Keratinocyte (primary cell): ENCODE measurements at regions not wholly inside any gene's neighbourhood (a gene's known extent, or its start where the extent isn't known, plus 50 kb on each side); places are given as distances from the start of the nearest gene placed in this dataset.

Source experiments
- DNase-seq: peaks from one replicate; pipeline ENCODE4 v3.0.0-alpha.2; 2011; ENCODE audit warnings: low read depth, missing footprints, low spot score
- FAIRE-seq: peaks from 2 replicates; lab custom pipeline; 2011; peaks lifted over from hg19 to GRCh38; lab: Jason Lieb, UNC
- H2AFZ ChIP-seq: 2 replicates; pipeline ENCODE4 v1.6.0; 2012; ENCODE audit warnings: low read length, control low read depth, inconsistent platforms; ENCODE audit not compliant: control insufficient read depth
- H3K27ac ChIP-seq: 2 replicates; pipeline ENCODE4 v1.5.1; 2011; ENCODE audit warnings: low read length; ENCODE audit not compliant: control insufficient read depth, insufficient read depth
- H3K27me3 ChIP-seq: 3 replicates; pipeline ENCODE4 v1.6.0; 2011; ENCODE audit warnings: low read length; ENCODE audit not compliant: control insufficient read depth, insufficient read depth; ENCODE audit errors: extremely low read depth
- H3K36me3 ChIP-seq, 2 experiments: 2 replicates in 1 of 2; 3 replicates in 1 of 2; pipeline ENCODE4 v1.5.1; 2011; ENCODE audit warnings: low read length in 2 of 2, mild to moderate bottlenecking in 1 of 2; ENCODE audit not compliant: control insufficient read depth in 2 of 2, insufficient read depth in 2 of 2; ENCODE audit errors: extremely low read depth in 1 of 2
- H3K4me1 ChIP-seq: 3 replicates; pipeline ENCODE4 v1.5.1; 2011; ENCODE audit warnings: low read length; ENCODE audit not compliant: control insufficient read depth, insufficient read depth; ENCODE audit errors: extremely low read depth
- H3K4me2 ChIP-seq: 3 replicates; pipeline ENCODE4 v1.6.0; 2011; ENCODE audit warnings: low read depth, low read length; ENCODE audit not compliant: control insufficient read depth, insufficient read depth; ENCODE audit errors: extremely low read depth
- H3K4me3 ChIP-seq, 3 experiments: fragments of 200-600 bp in 1 of 3; sonication (generic) in 1 of 3; 2 replicates in 2 of 3; 3 replicates in 1 of 3; pipeline ENCODE4 v1.5.1; 2011 to 2016; ENCODE audit warnings: low read length in 3 of 3, mild to moderate bottlenecking in 3 of 3, control low read depth in 2 of 3, inconsistent platforms in 1 of 3, low read depth in 1 of 3, mixed read lengths in 1 of 3, mixed run types in 1 of 3, moderate library complexity in 1 of 3; ENCODE audit not compliant: control insufficient read depth in 2 of 3, insufficient read depth in 2 of 3; ENCODE audit errors: extremely low read depth in 1 of 3
- H3K79me2 ChIP-seq: 2 replicates; pipeline ENCODE4 v1.6.0; 2012; ENCODE audit warnings: low read length; ENCODE audit not compliant: control insufficient read depth, insufficient read depth
- H3K9ac ChIP-seq: 3 replicates; pipeline ENCODE4 v1.6.0; 2011; ENCODE audit warnings: low read length; ENCODE audit not compliant: control insufficient read depth, insufficient read depth; ENCODE audit errors: extremely low read depth
- H3K9me1 ChIP-seq: 3 replicates; pipeline ENCODE4 v1.6.0; 2011; ENCODE audit warnings: low read length; ENCODE audit not compliant: control insufficient read depth, insufficient read depth; ENCODE audit errors: extremely low read depth
- H3K9me3 ChIP-seq: 2 replicates; pipeline ENCODE4 v1.5.1; 2012; ENCODE audit warnings: low read depth, low read length; ENCODE audit not compliant: control insufficient read depth
- H4K20me1 ChIP-seq: 3 replicates; pipeline ENCODE4 v1.6.0; 2011; ENCODE audit warnings: low read length; ENCODE audit not compliant: control insufficient read depth, insufficient read depth; ENCODE audit errors: extremely low read depth
- EZH2 ChIP-seq: IDR thresholded peaks from one replicate; pipeline ENCODE4 v1.6.1; 2012; ENCODE audit warnings: inconsistent platforms, mild to moderate bottlenecking, low read length, moderate library complexity
- dilution Hi-C: fragments of 300-500 bp; cut with MboI; formaldehyde crosslinking; loops from one replicate; pipeline ENCODE4 v1.7.0; 2020; ENCODE audit warnings: low sequenced_read_pairs; ENCODE audit not compliant: extremely low pct_ligation_motif_present
- TF ChIP-seq, protein P1 (sequence below), 3 experiments: IDR thresholded peaks in 1 of 3; conservative IDR thresholded peaks in 1 of 3; optimal IDR thresholded peaks in 1 of 3; 2 replicates in 2 of 3; 3 replicates in 1 of 3; pipeline versions ENCODE3 to v1.5.1; 2011; ENCODE audit warnings: low read length in 3 of 3, mild to moderate bottlenecking in 3 of 3, moderate library complexity in 2 of 3, control low read depth in 1 of 3, inconsistent platforms in 1 of 3; ENCODE audit not compliant: insufficient read depth in 2 of 3; ENCODE audit errors: extremely low read depth in 1 of 3

DNA sequence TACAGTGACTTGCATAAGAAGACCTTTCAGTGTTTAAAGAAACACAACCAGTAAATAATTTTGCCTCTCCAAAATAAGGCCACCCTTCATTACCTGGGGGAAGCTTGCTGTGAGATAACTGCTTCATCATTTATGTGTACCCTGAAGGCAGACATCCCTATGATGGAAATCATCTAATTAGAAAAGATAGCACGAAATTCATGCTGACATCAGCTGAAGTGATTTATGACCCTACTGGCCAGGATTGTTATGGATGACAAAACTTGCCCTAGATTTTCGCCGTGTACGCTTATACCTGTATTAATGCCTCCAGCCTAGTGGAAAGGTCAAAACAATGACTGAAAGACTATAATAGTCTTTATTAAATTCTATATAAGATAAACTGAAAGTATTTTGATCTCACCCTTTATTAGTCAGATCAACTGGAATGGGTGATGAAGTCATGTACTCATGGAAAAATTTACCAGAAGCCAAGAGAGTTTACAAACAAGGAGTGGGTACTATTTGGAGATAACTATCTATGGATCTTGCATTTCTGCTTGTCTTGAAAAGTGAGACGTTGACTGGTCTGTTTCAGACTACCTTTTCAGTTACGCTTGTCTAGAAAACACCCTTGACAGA, 114.2 kb downstream of the PPP1R3A start:
- H3K79me2 ChIP-seq = no peaks in the 10 kb centered on the region
- TF ChIP-seq, protein P1, sequence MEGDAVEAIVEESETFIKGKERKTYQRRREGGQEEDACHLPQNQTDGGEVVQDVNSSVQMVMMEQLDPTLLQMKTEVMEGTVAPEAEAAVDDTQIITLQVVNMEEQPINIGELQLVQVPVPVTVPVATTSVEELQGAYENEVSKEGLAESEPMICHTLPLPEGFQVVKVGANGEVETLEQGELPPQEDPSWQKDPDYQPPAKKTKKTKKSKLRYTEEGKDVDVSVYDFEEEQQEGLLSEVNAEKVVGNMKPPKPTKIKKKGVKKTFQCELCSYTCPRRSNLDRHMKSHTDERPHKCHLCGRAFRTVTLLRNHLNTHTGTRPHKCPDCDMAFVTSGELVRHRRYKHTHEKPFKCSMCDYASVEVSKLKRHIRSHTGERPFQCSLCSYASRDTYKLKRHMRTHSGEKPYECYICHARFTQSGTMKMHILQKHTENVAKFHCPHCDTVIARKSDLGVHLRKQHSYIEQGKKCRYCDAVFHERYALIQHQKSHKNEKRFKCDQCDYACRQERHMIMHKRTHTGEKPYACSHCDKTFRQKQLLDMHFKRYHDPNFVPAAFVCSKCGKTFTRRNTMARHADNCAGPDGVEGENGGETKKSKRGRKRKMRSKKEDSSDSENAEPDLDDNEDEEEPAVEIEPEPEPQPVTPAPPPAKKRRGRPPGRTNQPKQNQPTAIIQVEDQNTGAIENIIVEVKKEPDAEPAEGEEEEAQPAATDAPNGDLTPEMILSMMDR (optimal IDR thresholded peaks at IDR 0.05 in 1 of 3, IDR thresholded peaks at IDR 0.05 in 1 of 3, conservative IDR thresholded peaks at IDR 0.05 in 1 of 3; ENCODE audit: extremely low read depth in 1 of 3, insufficient read depth in 2 of 3, low read length in 3 of 3) = no peak
- no peak for TF ChIP-seq EZH2
- no peaks in the 10 kb centered on the region for H3K9me1 ChIP-seq
- no peak overlapping the region for H3K4me2 ChIP-seq
- H3K9me3 ChIP-seq = no peaks in the 10 kb centered on the region
- H3K9ac ChIP-seq = no peak overlapping the region
- dilution Hi-C loops = no loop called here
- no peaks in the 10 kb centered on the region for H3K27me3 ChIP-seq
- no peak for DNase-seq
- no peaks in the 10 kb centered on the region for H3K4me1 ChIP-seq
- no peak overlapping the region for H3K4me3 ChIP-seq
- no peaks in the 10 kb centered on the region for H4K20me1 ChIP-seq
- no peak overlapping the region for H3K27ac ChIP-seq
- FAIRE-seq = no peak
- no peaks in the 10 kb centered on the region for H3K36me3 ChIP-seq
- H2AFZ ChIP-seq = no peak overlapping the region

DNA sequence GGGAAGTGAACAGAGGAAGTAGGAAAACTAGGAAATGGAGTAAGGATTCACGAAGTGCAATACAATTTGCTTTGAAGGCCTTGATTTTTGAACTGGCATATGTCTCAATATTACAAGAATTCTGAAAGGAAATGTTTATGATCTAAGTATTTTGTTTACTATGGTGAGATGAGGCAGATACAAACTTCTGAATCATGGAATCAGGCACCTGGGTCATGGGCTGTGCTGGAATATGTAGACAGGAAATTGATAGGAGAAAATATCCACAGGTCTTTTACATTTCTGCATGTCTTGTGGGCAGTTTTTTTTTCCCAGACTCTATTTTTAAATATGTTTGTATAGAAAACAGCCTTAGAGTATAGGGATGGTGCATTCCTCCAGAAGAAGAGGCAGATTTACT, 117.1 kb downstream of the PPP1R3A start:
- H3K27me3 ChIP-seq = no peaks in the 10 kb centered on the region
- H3K9me1 ChIP-seq = no peaks in the 10 kb centered on the region
- peaks cover under 1% of the 10 kb centered on the region for H3K4me1 ChIP-seq
- no peaks in the 10 kb centered on the region for H4K20me1 ChIP-seq
- H3K36me3 ChIP-seq = no peaks in the 10 kb centered on the region
- H3K27ac ChIP-seq = no peak overlapping the region
- no peak overlapping the region for H3K9ac ChIP-seq
- TF ChIP-seq EZH2 = no peak
- TF ChIP-seq, protein P1 (optimal IDR thresholded peaks at IDR 0.05 in 1 of 3, IDR thresholded peaks at IDR 0.05 in 1 of 3, conservative IDR thresholded peaks at IDR 0.05 in 1 of 3; ENCODE audit: extremely low read depth in 1 of 3, insufficient read depth in 2 of 3, low read length in 3 of 3) = no peak
- no peak overlapping the region for H2AFZ ChIP-seq
- FAIRE-seq (no peak), DNase-seq (no peak)
- dilution Hi-C loops = no loop called here
- H3K4me3 ChIP-seq = no peak overlapping the region
- no peaks in the 10 kb centered on the region for H3K9me3 ChIP-seq
- no peaks in the 10 kb centered on the region for H3K79me2 ChIP-seq
- H3K4me2 ChIP-seq = no peak overlapping the region
